Lung (tissue), 11 donors: ENCODE measurements at regions not wholly inside any gene's neighbourhood (a gene's known extent, or its start where the extent isn't known, plus 50 kb on each side); places are given as distances from the start of the nearest gene placed in this dataset.

Source experiments
- ATAC-seq: fragments of 200-7000 bp; cut with Tn5 transposase; one replicate; pipeline ENCODE4 v1.9.1; 2020; ENCODE audit warnings: moderate number of reproducible peaks; ENCODE audit not compliant: insufficient read depth, low FRiP score
- DNase-seq, 3 donors: peaks; one replicate each; pipeline ENCODE4 v3.0.0-alpha.2; 2013 to 2017
- H3K27ac ChIP-seq, 2 donors: one replicate each; pipeline ENCODE4 v1.5.1; 2013; ENCODE audit warnings: mild to moderate bottlenecking in 2 of 2, moderate library complexity in 2 of 2, control low read depth in 1 of 2, inconsistent platforms in 1 of 2, low read depth in 1 of 2, low read length in 1 of 2
- H3K27me3 ChIP-seq, 3 donors: one replicate each; pipeline ENCODE4 v1.5.1; 2013; ENCODE audit warnings: low read length in 2 of 3; ENCODE audit not compliant: control insufficient read depth in 3 of 3, insufficient read depth in 3 of 3
- H3K36me3 ChIP-seq, 4 donors: one replicate each; pipeline ENCODE4 v1.5.1; 2013; ENCODE audit warnings: low read length in 4 of 4, mild to moderate bottlenecking in 1 of 4, moderate library complexity in 1 of 4; ENCODE audit not compliant: control insufficient read depth in 4 of 4, insufficient read depth in 4 of 4
- H3K4me1 ChIP-seq, 5 donors: one replicate each; pipeline ENCODE4 v1.5.1; 2013; ENCODE audit warnings: low read length in 5 of 5, mild to moderate bottlenecking in 2 of 5, moderate library complexity in 1 of 5; ENCODE audit not compliant: control insufficient read depth in 5 of 5, insufficient read depth in 5 of 5
- H3K4me3 ChIP-seq: one replicate; pipeline ENCODE4 v1.5.1; 2013; ENCODE audit warnings: mild to moderate bottlenecking, control low read depth, moderate library complexity
- H3K9ac ChIP-seq, 2 donors: one replicate each; pipeline ENCODE4 v1.5.1; 2013; ENCODE audit warnings: low read length in 2 of 2, control low read depth in 1 of 2; ENCODE audit not compliant: insufficient read depth in 1 of 2
- H3K9me3 ChIP-seq, 4 donors: one replicate each; pipeline ENCODE4 v1.5.1; 2013; ENCODE audit warnings: low read length in 3 of 4, mild to moderate bottlenecking in 1 of 4, moderate library complexity in 1 of 4; ENCODE audit not compliant: control insufficient read depth in 4 of 4, insufficient read depth in 3 of 4
- CTCF ChIP-seq: IDR thresholded peaks from 2 replicates; pipeline ENCODE4 v1.5.1; 2012; ENCODE audit warnings: mild to moderate bottlenecking; ENCODE audit errors: control extremely low read depth, extremely low read depth
- WGBS, 2 donors: extraction: QIAGEN DNeasy Blood & Tissue Kit; methylation state at CpG; one replicate each; pipeline ENCODE4 v1.1.7; 2013; 5-methylcytosine and 5-hydroxymethylcytosine counted together
- donor health status: control.
- donor health status: control.
- donor health status: Bipolar disorder and iron deficiency.
- donor health status: healthy.
- donor health status: DM: yes; HTN: yes; CAD: no.

GRCh38 chr4:13860126-13860525 is 232.6 kb upstream of the BOD1L1 start:
- Histone ChIP-seq H3K9ac (no peak overlapping the region), H3K4me3 (no peak overlapping the region), H3K9me3 (no peaks in the 10 kb centered on the region), H3K27ac (no peak overlapping the region), H3K4me1 (no peaks in the 10 kb centered on the region), H3K36me3 (no peaks in the 10 kb centered on the region), H3K27me3 (no peaks in the 10 kb centered on the region)
- ATAC-seq (no peak), DNase-seq (no peak)
- TF ChIP-seq CTCF = no peak
- 64 to 65% methylated on average over 1 of the region's 1 CpG for WGBS, 2 donors

- H3K27me3 ChIP-seq = no peaks in the 10 kb centered on the region
- no peaks in the 10 kb centered on the region for H3K36me3 ChIP-seq
- H3K9me3 ChIP-seq = no peaks in the 10 kb centered on the region
- TF ChIP-seq CTCF = no peak
- no peak for DNase-seq
- peak; percentile 58 for ATAC-seq
- no peak overlapping the region for H3K4me3 ChIP-seq
- H3K27ac ChIP-seq = no peak overlapping the region
- 56 to 71% methylated on average over 7 of the region's 7 CpGs for WGBS, 2 donors
- H3K4me1 ChIP-seq = no peaks in the 10 kb centered on the region
- no peak overlapping the region for H3K9ac ChIP-seq
Observed at GRCh38 chr4:13865871-13866669, 238.5 kb upstream of the BOD1L1 start.

GRCh38 chr4:13866881-13867280 is 239.4 kb upstream of the BOD1L1 start:
- no peaks in the 10 kb centered on the region for H3K36me3 ChIP-seq
- H3K27ac ChIP-seq = no peak overlapping the region
- no peak overlapping the region for H3K9ac ChIP-seq
- H3K9me3 ChIP-seq = no peaks in the 10 kb centered on the region
- WGBS, 2 donors = 38 to 39% methylated on average over 1 of the region's 1 CpG
- DNase-seq = no peak
- H3K27me3 ChIP-seq = no peaks in the 10 kb centered on the region
- no peaks in the 10 kb centered on the region for H3K4me1 ChIP-seq
- no peak overlapping the region for H3K4me3 ChIP-seq
- ATAC-seq = no peak
- TF ChIP-seq CTCF = no peak

GRCh38 chr4:13872155-13872554 is 244.6 kb upstream of the BOD1L1 start:
- H3K36me3 ChIP-seq = no peaks in the 10 kb centered on the region
- no peak for ATAC-seq

More at GRCh38 chr4:13872155-13872554, 244.6 kb upstream of the BOD1L1 start:
- DNase-seq = no peak
- Histone ChIP-seq H3K9me3 (no peaks in the 10 kb centered on the region), H3K27me3 (no peaks in the 10 kb centered on the region), H3K9ac (no peak overlapping the region), H3K4me1 (no peaks in the 10 kb centered on the region), H3K4me3 (no peak overlapping the region), H3K27ac (no peak overlapping the region)
- no peak for TF ChIP-seq CTCF
